ENCODE measurements at regions not wholly inside any gene's neighbourhood (a gene's known extent, or its start where the extent isn't known, plus 50 kb on each side); places are given as distances from the start of the nearest gene placed in this dataset.

GRCh38 chr9:87827341-87827740, 55.3 kb upstream of the SPATA31E1 start:
- Mint-ChIP-seq H3K4me3 (no peak overlapping the region), H3K36me3 (ENCODE audit: low read depth) (no peaks in the 10 kb centered on the region), H3K27ac (no peak overlapping the region), H3K4me1 (ENCODE audit: low read depth) (peaks cover 15% of the 10 kb centered on the region), H3K27me3 (ENCODE audit: insufficient read depth) (peaks cover 1% of the 10 kb centered on the region), H3K9me3 (no peaks in the 10 kb centered on the region)
- intact Hi-C loops (cut with micrococcal nuclease), result no loop called here
- no peak for DNase-seq (ENCODE audit: low spot score)

- Mint-ChIP-seq H3K36me3 (ENCODE audit: low read depth) (no peaks in the 10 kb centered on the region), H3K4me3 (no peak overlapping the region), H3K4me1 (ENCODE audit: low read depth) (peaks cover 15% of the 10 kb centered on the region), H3K27me3 (ENCODE audit: insufficient read depth) (peaks cover 1% of the 10 kb centered on the region), H3K27ac (no peak overlapping the region), H3K9me3 (no peaks in the 10 kb centered on the region)
- DNase-seq (ENCODE audit: low spot score), result no peak
- intact Hi-C loops (cut with micrococcal nuclease), result no loop called here
These were observed 52.9 kb upstream of the SPATA31E1 start for GRCh38 chr9:87829756-87830155.

- Mint-ChIP-seq H3K27ac (no peak overlapping the region), H3K36me3 (ENCODE audit: low read depth) (no peaks in the 10 kb centered on the region), H3K9me3 (no peaks in the 10 kb centered on the region), H3K4me3 (no peak overlapping the region), H3K27me3 (ENCODE audit: insufficient read depth) (peaks cover 1% of the 10 kb centered on the region), H3K4me1 (ENCODE audit: low read depth) (peaks cover 15% of the 10 kb centered on the region)
- intact Hi-C loops (cut with micrococcal nuclease), result no loop called here
- no peak for DNase-seq (ENCODE audit: low spot score)
These were observed 52.2 kb upstream of the SPATA31E1 start for GRCh38 chr9:87830446-87830845.

GRCh38 chr9:87831159-87831558, 51.5 kb upstream of the SPATA31E1 start:
- no peaks in the 10 kb centered on the region for H3K9me3 Mint-ChIP-seq
- H3K27me3 Mint-ChIP-seq (ENCODE audit: insufficient read depth), result peaks cover 1% of the 10 kb centered on the region
- H3K4me1 Mint-ChIP-seq (ENCODE audit: low read depth), result peaks cover 15% of the 10 kb centered on the region
- H3K36me3 Mint-ChIP-seq (ENCODE audit: low read depth), result no peaks in the 10 kb centered on the region
- no peak overlapping the region for H3K27ac Mint-ChIP-seq
- H3K4me3 Mint-ChIP-seq, result no peak overlapping the region
- no peak for DNase-seq (ENCODE audit: low spot score)
- intact Hi-C loops (cut with micrococcal nuclease), result no loop called here
